GM12874 (cell line): ENCODE measurements at regions not wholly inside any gene's neighbourhood (a gene's known extent, or its start where the extent isn't known, plus 50 kb on each side); places are given as distances from the start of the nearest gene placed in this dataset.

Experiments
- CTCF ChIP-seq: IDR thresholded peaks from 2 replicates; pipeline ENCODE4 v1.5.1; 2011; ENCODE audit warnings: low read depth, mild to moderate bottlenecking, control low read depth, low read length, moderate library complexity; ENCODE audit not compliant: insufficient read depth

GRCh38 chr13:34320084-34320483 lies 502.1 kb downstream of the RFC3 start:
- TF ChIP-seq CTCF = no peak

GRCh38 chr13:34322014-34322742 lies 504.2 kb downstream of the RFC3 start:
- no peak for TF ChIP-seq CTCF

- no peak for TF ChIP-seq CTCF
These were observed 504.8 kb downstream of the RFC3 start for GRCh38 chr13:34322743-34323074.

- no peak for TF ChIP-seq CTCF
These were observed 517.4 kb downstream of the RFC3 start for GRCh38 chr13:34335014-34336007.

- TF ChIP-seq CTCF = no peak
These were observed 520.2 kb downstream of the RFC3 start for GRCh38 chr13:34338102-34338501.

GRCh38 chr13:34340534-34340933 lies 522.6 kb downstream of the RFC3 start:
- no peak for TF ChIP-seq CTCF

GRCh38 chr13:34343413-34343940 lies 525.5 kb downstream of the RFC3 start:
- no peak for TF ChIP-seq CTCF
